Activated naive CD8-positive, alpha-beta T cell treated with anti-CD3 and anti-CD28 coated beads, Interleukin-2, amount 50 U/mL, for 24 hours (primary cell): ENCODE measurements at regions not wholly inside any gene's neighbourhood (a gene's known extent, or its start where the extent isn't known, plus 50 kb on each side); places are given as distances from the start of the nearest gene placed in this dataset.
"Not testable (repeated sequence)": the region's sequence is repeated elsewhere in the genome, so short reads cannot be mapped to it uniquely, and the experiment has no call there.

Experiments
- ATAC-seq: fragments of 150-1000 bp; cut with Tn5 transposase; one replicate; pipeline ENCODE4 v1.10.0; 2021
- DNase-seq: peaks from one replicate; pipeline ENCODE4 v3.0.0; 2021
- H3K27ac Mint-ChIP-seq: one replicate; pipeline ENCODE4 v1.8.0; 2021; ENCODE audit warnings: mild to moderate bottlenecking, mixed read lengths
- H3K27me3 Mint-ChIP-seq: one replicate; pipeline ENCODE4 v1.8.0; 2021; ENCODE audit warnings: mixed read lengths
- H3K36me3 Mint-ChIP-seq: one replicate; pipeline ENCODE4 v1.8.0; 2021; ENCODE audit warnings: low read depth, mixed read lengths
- H3K4me1 Mint-ChIP-seq: one replicate; pipeline ENCODE4 v1.8.0; 2021; ENCODE audit warnings: mixed read lengths
- H3K4me3 Mint-ChIP-seq: one replicate; pipeline ENCODE4 v1.8.0; 2021; ENCODE audit warnings: mild to moderate bottlenecking, moderate library complexity, mixed read lengths
- H3K9me3 Mint-ChIP-seq: one replicate; pipeline ENCODE4 v1.8.0; 2021; ENCODE audit warnings: mixed read lengths

GRCh38 chr18:56289381-56289780, 349.0 kb downstream of the TXNL1 start:
- DNase-seq, result no peak
- peaks cover 4% of the 10 kb centered on the region for H3K4me1 Mint-ChIP-seq
- no peaks in the 10 kb centered on the region for H3K27me3 Mint-ChIP-seq
- no peak for ATAC-seq
- H3K27ac Mint-ChIP-seq, result no peak overlapping the region
- no peaks in the 10 kb centered on the region for H3K36me3 Mint-ChIP-seq
- no peaks in the 10 kb centered on the region for H3K9me3 Mint-ChIP-seq
- no peak overlapping the region for H3K4me3 Mint-ChIP-seq

- Mint-ChIP-seq H3K27me3 (no peaks in the 10 kb centered on the region), H3K4me3 (no peak overlapping the region), H3K36me3 (no peaks in the 10 kb centered on the region), H3K9me3 (no peaks in the 10 kb centered on the region), H3K4me1 (peaks cover 4% of the 10 kb centered on the region), H3K27ac (no peak overlapping the region)
- ATAC-seq (no peak), DNase-seq (no peak)
These were observed 351.5 kb downstream of the TXNL1 start for GRCh38 chr18:56286775-56287325.

- no peaks in the 10 kb centered on the region for H3K27me3 Mint-ChIP-seq
- H3K9me3 Mint-ChIP-seq, result no peaks in the 10 kb centered on the region
- ATAC-seq (no peak), DNase-seq (no peak)
- peaks cover 4% of the 10 kb centered on the region for H3K4me1 Mint-ChIP-seq
- no peaks in the 10 kb centered on the region for H3K36me3 Mint-ChIP-seq
- H3K4me3 Mint-ChIP-seq, result no peak overlapping the region
- no peak overlapping the region for H3K27ac Mint-ChIP-seq
These were observed 352.9 kb downstream of the TXNL1 start for GRCh38 chr18:56285387-56286065.

DNA sequence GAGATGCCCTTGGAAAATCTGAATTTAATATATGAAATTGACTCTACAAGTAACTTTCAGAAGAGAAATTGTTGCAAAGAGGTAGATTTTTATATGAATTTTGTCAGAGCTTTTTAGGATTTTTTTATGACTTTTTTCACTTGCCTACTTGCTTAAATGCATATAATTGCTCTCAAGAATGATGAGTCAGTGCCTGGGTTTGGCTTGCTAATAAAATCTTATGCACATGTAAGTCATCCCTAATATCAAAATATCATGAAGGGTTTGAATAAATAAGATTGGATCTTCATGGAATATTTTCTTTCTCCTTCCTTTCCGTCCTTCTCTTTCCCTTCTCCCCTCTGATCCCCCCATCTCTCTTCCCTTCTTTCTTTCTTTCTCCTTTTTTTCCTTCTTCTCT, 354.1 kb downstream of the TXNL1 start:
- Mint-ChIP-seq H3K27ac (no peak overlapping the region), H3K4me1 (no peaks in the 10 kb centered on the region), H3K4me3 (no peak overlapping the region), H3K36me3 (no peaks in the 10 kb centered on the region), H3K9me3 (no peaks in the 10 kb centered on the region), H3K27me3 (no peaks in the 10 kb centered on the region)
- no peak for ATAC-seq
- DNase-seq, result no peak

DNA sequence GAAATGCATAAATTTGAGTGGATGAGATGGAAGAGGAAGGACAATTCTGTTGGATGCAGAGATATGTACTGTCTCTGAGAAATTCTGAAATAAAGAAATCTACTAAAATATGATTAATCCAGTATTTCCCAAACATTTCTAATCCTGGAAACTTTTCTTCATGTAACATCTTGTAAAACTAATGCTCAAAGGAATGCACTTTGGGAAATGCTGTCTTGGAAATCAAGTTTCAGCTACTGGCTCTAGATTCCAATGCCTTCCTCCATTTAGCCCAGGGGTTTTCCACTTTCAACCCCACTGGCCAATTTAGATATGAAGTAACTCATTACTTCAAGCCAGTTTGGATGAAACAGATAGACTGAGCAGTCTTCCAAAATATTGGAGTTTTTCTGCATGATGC, 355.1 kb downstream of the TXNL1 start:
- no peak overlapping the region for H3K27ac Mint-ChIP-seq
- no peaks in the 10 kb centered on the region for H3K36me3 Mint-ChIP-seq

GRCh38 chr18:56282234-56283104, 355.9 kb downstream of the TXNL1 start:
- H3K4me1 Mint-ChIP-seq, result no peaks in the 10 kb centered on the region
- DNase-seq, result no peak
- no peaks in the 10 kb centered on the region for H3K9me3 Mint-ChIP-seq
- H3K36me3 Mint-ChIP-seq, result no peaks in the 10 kb centered on the region
- H3K4me3 Mint-ChIP-seq, result no peak overlapping the region
- H3K27me3 Mint-ChIP-seq, result no peaks in the 10 kb centered on the region
- no peak for ATAC-seq
- no peak overlapping the region for H3K27ac Mint-ChIP-seq

More for the DNA sequence above, 355.1 kb downstream of the TXNL1 start:
- ATAC-seq, result no peak
- Mint-ChIP-seq H3K4me3 (no peak overlapping the region), H3K9me3 (no peaks in the 10 kb centered on the region), H3K4me1 (no peaks in the 10 kb centered on the region), H3K27me3 (no peaks in the 10 kb centered on the region)
- no peak for DNase-seq

DNA sequence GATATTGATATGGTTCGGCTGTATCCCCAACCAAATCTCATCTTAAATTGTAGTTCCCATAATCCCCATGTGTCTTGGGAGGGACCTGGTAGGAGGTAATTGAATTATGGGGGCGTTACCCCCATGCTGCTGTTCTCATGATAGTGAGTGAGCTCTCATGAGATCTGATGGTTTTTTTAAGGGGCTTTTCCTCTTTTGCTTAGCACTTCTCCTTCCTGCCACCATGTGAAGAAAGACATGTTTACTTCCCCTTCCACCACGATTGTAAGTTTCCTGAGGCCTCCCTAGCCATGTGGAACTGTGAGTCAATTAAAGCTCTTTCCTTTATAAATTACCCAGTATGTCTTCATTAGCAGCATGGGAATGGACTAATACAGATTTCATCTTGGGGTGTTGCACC, 358.6 kb downstream of the TXNL1 start:
- H3K4me1 Mint-ChIP-seq, H3K36me3 Mint-ChIP-seq, DNase-seq, ATAC-seq, H3K4me3 Mint-ChIP-seq, H3K27ac Mint-ChIP-seq, H3K27me3 Mint-ChIP-seq, H3K9me3 Mint-ChIP-seq: not testable (repeated sequence)

DNA sequence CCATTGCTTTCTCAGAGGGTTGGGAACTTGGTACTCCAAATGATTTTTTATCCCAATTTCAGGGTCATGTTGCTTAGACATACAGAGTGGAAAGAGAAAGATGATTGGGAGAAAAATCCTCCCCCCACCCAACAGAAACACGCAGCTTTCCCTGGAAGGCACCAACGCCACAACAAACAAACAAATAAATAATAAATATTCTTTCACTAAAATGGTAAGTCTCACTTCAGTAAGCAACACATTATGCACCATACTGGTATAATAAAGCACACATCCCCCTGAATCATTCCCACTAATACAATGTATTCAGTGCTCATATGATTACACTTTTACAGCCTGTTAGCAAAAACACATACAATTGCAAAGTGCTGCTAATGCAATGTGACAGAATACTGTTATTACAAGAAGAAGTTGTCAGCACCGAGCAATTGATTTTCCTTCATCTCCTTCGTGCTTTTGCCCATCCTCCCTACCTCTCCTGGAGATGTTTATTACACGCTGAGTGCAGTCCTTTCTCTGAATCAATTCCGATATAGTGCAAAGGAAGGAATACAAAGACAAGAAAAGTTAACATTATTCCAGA, 359.9 kb downstream of the TXNL1 start:
- Mint-ChIP-seq H3K36me3 (no peaks in the 10 kb centered on the region), H3K4me3 (no peak overlapping the region), H3K9me3 (no peaks in the 10 kb centered on the region), H3K4me1 (no peaks in the 10 kb centered on the region), H3K27me3 (no peaks in the 10 kb centered on the region), H3K27ac (no peak overlapping the region)
- DNase-seq (no peak), ATAC-seq (no peak)

DNA sequence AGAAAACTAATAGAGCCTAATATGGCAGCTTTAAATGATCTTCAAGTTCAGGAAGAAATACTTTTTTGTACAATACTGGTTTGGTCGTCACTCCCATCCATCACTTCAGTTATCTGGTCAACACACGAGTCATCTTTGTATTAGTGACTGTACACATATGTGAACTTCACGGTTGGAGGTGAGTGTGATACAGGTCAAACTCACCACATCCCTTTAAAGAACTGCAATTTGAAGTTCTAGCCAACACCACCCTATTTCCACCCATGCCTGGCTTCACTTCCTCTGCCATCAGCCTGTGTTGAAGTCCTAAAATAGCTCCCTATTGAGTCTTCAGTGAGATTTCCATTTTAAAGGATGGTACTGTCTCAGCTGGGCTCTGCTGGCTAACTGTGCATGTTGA, 361.9 kb downstream of the TXNL1 start:
- Mint-ChIP-seq H3K27me3 (no peaks in the 10 kb centered on the region), H3K27ac (no peak overlapping the region), H3K4me1 (peaks cover 2% of the 10 kb centered on the region), H3K9me3 (no peaks in the 10 kb centered on the region), H3K36me3 (no peaks in the 10 kb centered on the region), H3K4me3 (no peak overlapping the region)
- DNase-seq, result no peak
- ATAC-seq, result no peak

GRCh38 chr18:56273541-56274219, 364.7 kb downstream of the TXNL1 start:
- ATAC-seq, result no peak
- Mint-ChIP-seq H3K27me3 (peaks cover 3% of the 10 kb centered on the region), H3K27ac (no peak overlapping the region), H3K4me3 (no peak overlapping the region), H3K36me3 (no peaks in the 10 kb centered on the region), H3K4me1 (peaks cover 2% of the 10 kb centered on the region), H3K9me3 (peaks cover 3% of the 10 kb centered on the region)
- DNase-seq, result no peak

DNA sequence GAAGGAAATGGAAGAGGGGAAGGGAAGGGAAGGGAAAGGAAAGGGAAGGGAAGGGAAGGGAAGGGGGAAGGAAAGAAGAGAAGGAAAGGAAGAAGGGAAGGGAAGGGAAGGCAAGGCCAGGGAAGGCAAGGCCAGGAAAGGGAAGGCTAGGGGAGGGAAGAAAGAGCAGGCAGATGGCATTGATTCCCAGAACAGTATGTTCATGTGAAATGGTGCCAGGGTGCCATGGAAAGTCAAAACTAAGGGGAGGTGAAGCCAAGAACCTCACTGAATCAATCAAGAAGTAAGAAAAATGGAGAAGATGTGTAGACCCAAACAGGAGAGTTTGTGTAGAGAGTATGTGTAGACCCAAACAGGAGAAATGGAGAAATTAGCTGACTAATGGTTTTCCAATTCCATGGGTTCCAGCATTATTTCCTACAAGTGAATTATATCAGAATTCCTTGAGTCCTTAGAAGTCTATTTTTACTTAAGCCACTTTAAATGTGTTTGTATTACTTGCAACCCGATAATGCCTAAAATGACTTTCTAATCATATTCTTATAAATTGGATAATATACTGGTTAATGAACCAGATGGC, 367.6 kb downstream of the TXNL1 start:
- H3K27ac Mint-ChIP-seq, result no peak overlapping the region
- no peak for DNase-seq
- no peak overlapping the region for H3K4me3 Mint-ChIP-seq
- peaks cover 3% of the 10 kb centered on the region for H3K27me3 Mint-ChIP-seq
- H3K9me3 Mint-ChIP-seq, result peaks cover 3% of the 10 kb centered on the region
- peaks cover 7% of the 10 kb centered on the region for H3K4me1 Mint-ChIP-seq
- ATAC-seq, result no peak
- H3K36me3 Mint-ChIP-seq, result no peaks in the 10 kb centered on the region

GRCh38 chr18:56269958-56270357, 368.4 kb downstream of the TXNL1 start:
- H3K9me3 Mint-ChIP-seq, result peaks cover 3% of the 10 kb centered on the region
- DNase-seq (no peak), ATAC-seq (no peak)
- no peak overlapping the region for H3K27ac Mint-ChIP-seq
- no peak overlapping the region for H3K4me3 Mint-ChIP-seq
- peaks cover 3% of the 10 kb centered on the region for H3K27me3 Mint-ChIP-seq
- peaks cover 7% of the 10 kb centered on the region for H3K4me1 Mint-ChIP-seq
- no peaks in the 10 kb centered on the region for H3K36me3 Mint-ChIP-seq

GRCh38 chr18:56268952-56269351, 369.4 kb downstream of the TXNL1 start:
- peaks cover 7% of the 10 kb centered on the region for H3K4me1 Mint-ChIP-seq
- peaks cover 3% of the 10 kb centered on the region for H3K27me3 Mint-ChIP-seq
- no peak for DNase-seq
- peaks cover 3% of the 10 kb centered on the region for H3K9me3 Mint-ChIP-seq
- no peak overlapping the region for H3K27ac Mint-ChIP-seq
- ATAC-seq, result no peak
- H3K36me3 Mint-ChIP-seq, result no peaks in the 10 kb centered on the region
- no peak overlapping the region for H3K4me3 Mint-ChIP-seq

GRCh38 chr18:56267334-56267733, 371.1 kb downstream of the TXNL1 start:
- ATAC-seq, result no peak
- Mint-ChIP-seq H3K27me3 (peaks cover 3% of the 10 kb centered on the region), H3K27ac (peak overlapping the region; percentile 14), H3K4me1 (peaks cover 5% of the 10 kb centered on the region), H3K36me3 (no peaks in the 10 kb centered on the region), H3K4me3 (no peak overlapping the region), H3K9me3 (peaks cover 6% of the 10 kb centered on the region)
- no peak for DNase-seq
